GM23248 (cell line): ENCODE measurements at regions not wholly inside any gene's neighbourhood (a gene's known extent, or its start where the extent isn't known, plus 50 kb on each side); places are given as distances from the start of the nearest gene placed in this dataset.

Source experiments
- DNase-seq: peaks from one replicate; pipeline ENCODE4 v3.0.0-alpha.2; 2015
- H2AFZ ChIP-seq: fragments of 200-600 bp; sonication (generic); 2 replicates; pipeline ENCODE4 v1.6.1; 2016; ENCODE audit warnings: antibody characterized with exemption
- H3F3A ChIP-seq: fragments of 200-600 bp; sonication (generic); 2 replicates; pipeline ENCODE4 v1.6.1; 2016; ENCODE audit warnings: mild to moderate bottlenecking, antibody characterized with exemption, mixed run types; ENCODE audit not compliant: insufficient read depth
- H3K27ac ChIP-seq: fragments of 200-600 bp; sonication (generic); 2 replicates; pipeline ENCODE4 v1.5.1; 2016; ENCODE audit warnings: mild to moderate bottlenecking
- H3K27me3 ChIP-seq: fragments of 200-600 bp; sonication (generic); replicated peaks from 2 replicates; pipeline ENCODE4 v1.6.1; 2016; ENCODE audit warnings: mild to moderate bottlenecking; ENCODE audit not compliant: insufficient read depth
- H3K36me3 ChIP-seq: fragments of 200-600 bp; sonication (generic); 2 replicates; pipeline ENCODE4 v1.6.1; 2016; ENCODE audit warnings: low read depth, mild to moderate bottlenecking
- H3K4me1 ChIP-seq: fragments of 200-600 bp; sonication (generic); 2 replicates; pipeline ENCODE4 v1.6.1; 2016; ENCODE audit warnings: mild to moderate bottlenecking; ENCODE audit not compliant: insufficient read depth
- H3K4me2 ChIP-seq: fragments of 200-600 bp; sonication (generic); one replicate; pipeline ENCODE4 v1.6.1; 2016; ENCODE audit warnings: mild to moderate bottlenecking; ENCODE audit not compliant: unreplicated experiment
- H3K4me3 ChIP-seq: fragments of 200-600 bp; sonication (generic); 2 replicates; pipeline ENCODE4 v1.5.1; 2016; ENCODE audit warnings: mild to moderate bottlenecking
- H3K79me2 ChIP-seq: fragments of 200-600 bp; sonication (generic); 2 replicates; pipeline ENCODE4 v1.6.1; 2016; ENCODE audit warnings: mild to moderate bottlenecking; ENCODE audit not compliant: insufficient read depth
- H3K9ac ChIP-seq: fragments of 200-600 bp; sonication (generic); 2 replicates; pipeline ENCODE4 v1.6.1; 2016; ENCODE audit warnings: mild to moderate bottlenecking
- H3K9me2 ChIP-seq: fragments of 200-600 bp; sonication (generic); 2 replicates; pipeline ENCODE4 v1.6.1; 2016; ENCODE audit warnings: mixed run types, mild to moderate bottlenecking, moderate library complexity; ENCODE audit not compliant: insufficient read depth
- H3K9me3 ChIP-seq: fragments of 200-600 bp; sonication (generic); one replicate; pipeline ENCODE4 v1.6.1; 2017; ENCODE audit warnings: low read depth
- H4K20me1 ChIP-seq: fragments of 200-600 bp; sonication (generic); 2 replicates; pipeline ENCODE4 v1.6.0; 2016; ENCODE audit not compliant: insufficient read depth
- EZH2 ChIP-seq: fragments of 200-600 bp; sonication (generic); IDR thresholded peaks from 2 replicates; pipeline ENCODE4 v1.6.1; 2018; ENCODE audit warnings: antibody characterized with exemption, mild to moderate bottlenecking; ENCODE audit not compliant: insufficient read depth, poor library complexity, severe bottlenecking
- EZH2phosphoT487 ChIP-seq: fragments of 200-600 bp; sonication (generic); IDR thresholded peaks from 2 replicates; pipeline ENCODE4 v1.6.1; 2018; ENCODE audit warnings: antibody characterized with exemption, moderate library complexity, mild to moderate bottlenecking, low read depth; ENCODE audit not compliant: insufficient read depth
- WGBS, 2 experiments: methylation state at CpG; one replicate each; pipeline ENCODE4 v1.1.6; 2015 to 2017; ENCODE audit warnings: low lambda C conversion rate in 2 of 2, low coverage in 1 of 2; ENCODE audit errors: missing lambda C conversion rate in 2 of 2; 5-methylcytosine and 5-hydroxymethylcytosine counted together
- in situ Hi-C: fragments of 300-500 bp; cut with MboI; formaldehyde crosslinking; loops from 2 replicates; pipeline ENCODE4 v1.15.0; 2020

DNA sequence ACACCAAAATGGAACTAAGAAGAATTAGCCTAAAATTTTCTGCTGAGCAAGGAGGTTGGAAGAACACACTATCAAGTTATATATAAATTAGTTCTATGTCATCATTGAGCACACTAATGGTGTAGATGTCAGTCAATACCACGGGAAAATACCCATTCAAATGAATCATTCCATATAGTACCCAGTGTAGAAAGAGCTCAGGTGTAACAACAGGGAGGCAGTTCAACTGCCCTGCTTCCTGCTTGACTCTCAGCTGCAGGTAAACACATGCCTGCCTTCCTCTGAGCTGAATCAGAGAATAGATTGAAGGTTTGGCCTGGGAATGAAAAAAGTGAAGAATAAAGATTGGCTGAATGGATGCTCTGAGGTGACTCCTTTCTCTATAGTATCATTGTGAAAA is 1088.0 kb downstream of the AGBL1 start:
- Histone ChIP-seq H3K36me3 (no peaks in the 10 kb centered on the region), H3K79me2 (no peaks in the 10 kb centered on the region), H3K9me3 (no peaks in the 10 kb centered on the region), H3K4me2 (no peak overlapping the region), H3K27ac (no peak overlapping the region), H3K9ac (no peak overlapping the region), H3K27me3 (no peaks in the 10 kb centered on the region), H4K20me1 (no peaks in the 10 kb centered on the region), H3K9me2 (no peaks in the 10 kb centered on the region), H3K4me3 (no peak overlapping the region), H3K4me1 (no peaks in the 10 kb centered on the region), H2AFZ (no peak overlapping the region), H3F3A (no peaks in the 10 kb centered on the region)
- 0% methylated on average over 1 of the region's 1 CpG for WGBS, 2 experiments
- DNase-seq: no peak
- in situ Hi-C loops: no loop called here
- TF ChIP-seq EZH2phosphoT487: no peak
- no peak for TF ChIP-seq EZH2

DNA sequence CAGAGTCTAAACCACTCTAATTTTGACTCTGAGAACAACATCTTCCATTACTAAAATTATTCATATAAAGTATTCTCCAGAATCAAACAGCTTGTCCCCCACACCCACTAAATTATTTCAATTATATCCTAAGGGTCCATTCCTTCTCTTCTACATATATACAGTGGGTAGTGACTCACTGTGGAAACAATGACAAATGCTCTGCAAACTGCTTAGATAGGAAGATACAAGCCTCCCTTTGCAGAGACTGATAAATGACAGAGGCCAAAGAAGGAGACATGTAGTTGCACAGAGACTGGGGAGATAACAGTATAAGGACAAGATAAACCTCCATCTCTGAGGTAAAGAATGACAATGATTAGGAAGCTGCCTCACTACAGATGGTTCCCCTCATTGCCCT is 1087.4 kb downstream of the AGBL1 start:
- Histone ChIP-seq H3F3A (no peaks in the 10 kb centered on the region), H3K27me3 (no peaks in the 10 kb centered on the region), H3K9ac (no peak overlapping the region), H3K4me2 (no peak overlapping the region), H3K9me2 (no peaks in the 10 kb centered on the region), H2AFZ (no peak overlapping the region), H3K9me3 (no peaks in the 10 kb centered on the region), H3K79me2 (no peaks in the 10 kb centered on the region), H3K27ac (no peak overlapping the region), H3K36me3 (no peaks in the 10 kb centered on the region), H4K20me1 (no peaks in the 10 kb centered on the region), H3K4me1 (no peaks in the 10 kb centered on the region), H3K4me3 (no peak overlapping the region)
- DNase-seq: no peak
- in situ Hi-C loops: no loop called here
- TF ChIP-seq EZH2 (no peak), EZH2phosphoT487 (no peak)

DNA sequence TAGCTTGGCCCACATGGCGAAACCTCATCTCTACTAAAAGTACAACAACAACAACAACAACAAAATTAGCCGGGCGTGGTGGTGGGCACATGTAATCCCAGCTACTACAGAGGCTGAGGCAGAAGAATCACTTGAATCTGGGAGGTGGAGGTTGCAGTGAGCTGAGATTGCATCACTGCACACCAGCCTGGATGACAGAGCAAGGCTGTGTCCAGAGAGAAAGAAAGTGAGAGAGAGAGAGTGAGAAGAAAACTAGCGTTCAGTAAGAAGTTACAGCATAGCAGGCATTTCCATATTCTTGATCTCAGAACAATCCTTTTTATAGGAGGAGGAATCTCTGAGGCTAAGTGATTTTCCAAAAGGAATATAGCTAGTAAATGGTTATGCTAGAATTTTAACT is 1076.1 kb downstream of the AGBL1 start:
- no peak for DNase-seq
- no peaks in the 10 kb centered on the region for H3K9me3 ChIP-seq
- H3K9ac ChIP-seq: no peak overlapping the region
- no peaks in the 10 kb centered on the region for H4K20me1 ChIP-seq
- TF ChIP-seq EZH2 (no peak), EZH2phosphoT487 (no peak)
- H3K27me3 ChIP-seq: no peaks in the 10 kb centered on the region
- H3K4me1 ChIP-seq: no peaks in the 10 kb centered on the region
- H3K27ac ChIP-seq: no peak overlapping the region
- H3F3A ChIP-seq: no peaks in the 10 kb centered on the region
- 13% methylated on average over 4 of the region's 4 CpGs for WGBS, 2 experiments
- H3K36me3 ChIP-seq: no peaks in the 10 kb centered on the region
- no peak overlapping the region for H2AFZ ChIP-seq
- H3K4me3 ChIP-seq: no peak overlapping the region
- H3K9me2 ChIP-seq: no peaks in the 10 kb centered on the region
- in situ Hi-C loops: no loop called here
- no peak overlapping the region for H3K4me2 ChIP-seq
- H3K79me2 ChIP-seq: no peaks in the 10 kb centered on the region

DNA sequence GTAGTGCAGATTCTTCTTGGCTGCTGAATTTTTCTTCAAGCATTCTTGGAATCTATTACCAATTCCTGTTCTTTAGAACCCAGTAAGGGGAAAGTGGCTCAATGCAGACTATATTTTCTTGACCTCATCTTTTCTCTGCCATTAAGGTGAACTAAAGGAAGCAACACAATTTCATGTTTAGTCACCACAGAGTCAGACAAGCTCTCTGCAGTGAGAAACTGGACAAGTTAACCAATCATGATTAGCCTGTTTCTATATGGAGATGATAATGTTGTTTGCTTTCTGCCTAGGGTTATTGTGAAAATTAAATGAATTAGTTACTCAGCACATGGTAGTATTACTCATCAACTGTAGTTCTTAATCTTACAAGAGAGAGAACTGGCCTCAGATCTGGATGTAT is 1075.1 kb downstream of the AGBL1 start:
- H3K4me1 ChIP-seq: no peaks in the 10 kb centered on the region
- H2AFZ ChIP-seq: no peak overlapping the region
- no peaks in the 10 kb centered on the region for H3K79me2 ChIP-seq
- no peaks in the 10 kb centered on the region for H3K9me2 ChIP-seq
- no peak overlapping the region for H3K9ac ChIP-seq
- H3K9me3 ChIP-seq: no peaks in the 10 kb centered on the region
- no peak overlapping the region for H3K4me2 ChIP-seq
- no peaks in the 10 kb centered on the region for H3K36me3 ChIP-seq
- no peaks in the 10 kb centered on the region for H3F3A ChIP-seq
- in situ Hi-C loops: no loop called here
- TF ChIP-seq EZH2phosphoT487: no peak
- no peak for TF ChIP-seq EZH2
- no peaks in the 10 kb centered on the region for H4K20me1 ChIP-seq
- no peaks in the 10 kb centered on the region for H3K27me3 ChIP-seq
- no peak overlapping the region for H3K4me3 ChIP-seq
- no peak for DNase-seq
- no peak overlapping the region for H3K27ac ChIP-seq

DNA sequence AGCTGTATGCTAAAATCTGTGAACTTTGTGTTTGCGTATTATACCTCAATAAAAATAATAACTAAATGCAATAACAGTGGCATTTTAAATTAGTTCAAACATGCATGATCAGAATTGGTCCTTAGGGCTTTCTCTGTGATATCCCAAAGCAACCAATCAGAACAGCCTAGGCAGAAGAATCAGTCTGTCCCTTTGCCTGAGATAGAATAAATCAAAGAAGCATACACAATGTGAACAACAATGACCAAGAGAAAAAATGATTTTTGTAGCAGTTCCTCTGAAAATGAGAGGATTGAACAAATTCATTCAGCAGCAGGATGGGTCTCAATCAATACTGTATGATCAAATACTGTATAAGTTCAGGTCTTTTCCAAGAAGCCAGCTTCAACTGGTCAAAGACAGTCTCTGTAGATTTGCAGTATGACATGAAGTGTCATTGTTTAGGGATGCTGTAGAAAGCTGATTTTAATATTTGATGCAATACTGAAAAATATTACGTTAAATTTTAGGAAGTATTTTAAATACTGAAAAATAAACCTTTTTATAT is 1071.6 kb downstream of the AGBL1 start:
- Histone ChIP-seq H3K4me1 (no peaks in the 10 kb centered on the region), H3K9ac (no peak overlapping the region), H3K79me2 (no peaks in the 10 kb centered on the region), H2AFZ (no peak overlapping the region), H3F3A (no peaks in the 10 kb centered on the region), H3K27me3 (no peaks in the 10 kb centered on the region), H3K4me3 (no peak overlapping the region), H3K27ac (no peak overlapping the region), H3K9me3 (no peaks in the 10 kb centered on the region), H3K4me2 (no peak overlapping the region), H3K9me2 (no peaks in the 10 kb centered on the region), H4K20me1 (no peaks in the 10 kb centered on the region), H3K36me3 (no peaks in the 10 kb centered on the region)
- whole genome bisulfite sequencing, 2 experiments: 28 to 32% methylated on average over 2 of the region's 2 CpGs
- DNase-seq: no peak
- TF ChIP-seq EZH2 (no peak), EZH2phosphoT487 (no peak)
- in situ Hi-C loops: no loop called here
